ENCODE measurements at regions not wholly inside any gene's neighbourhood (a gene's known extent, or its start where the extent isn't known, plus 50 kb on each side); places are given as distances from the start of the nearest gene placed in this dataset.

DNA sequence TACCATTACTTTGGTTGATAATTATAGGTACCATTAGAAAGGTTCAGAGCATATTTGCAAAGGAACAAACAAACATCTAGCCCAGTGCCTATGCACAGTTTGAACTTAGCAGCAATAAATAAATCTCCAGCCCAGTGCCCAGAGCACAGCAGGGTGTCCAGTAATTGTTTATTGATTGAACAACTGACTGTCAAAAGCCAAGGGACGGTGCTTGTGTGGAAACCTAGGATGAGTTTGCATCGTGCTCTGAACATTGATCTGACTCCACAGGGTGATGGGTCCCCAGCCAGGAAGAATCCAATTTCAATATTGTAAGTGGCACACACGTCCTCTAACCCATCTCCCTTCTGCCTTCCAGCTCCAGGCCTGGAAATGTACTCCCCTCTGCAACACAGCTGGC is 625.5 kb upstream of the C16orf82 start:
- no peaks in the 10 kb centered on the region for H3K9me1 ChIP-seq (ENCODE audit: control insufficient read depth, extremely low read depth, insufficient read depth, low read length)
- H3K4me2 ChIP-seq (ENCODE audit: control insufficient read depth, extremely low read depth, insufficient read depth, low read depth, low read length): no peak overlapping the region
- no peak for FAIRE-seq
- no peaks in the 10 kb centered on the region for H3K27me3 ChIP-seq (ENCODE audit: control insufficient read depth, extremely low read depth, insufficient read depth, low read length)
- no peak overlapping the region for H3K27ac ChIP-seq (ENCODE audit: control insufficient read depth, insufficient read depth, low read length)
- no peak overlapping the region for H2AFZ ChIP-seq (ENCODE audit: control insufficient read depth, low read length)
- no peak overlapping the region for H3K9ac ChIP-seq (ENCODE audit: control insufficient read depth, extremely low read depth, insufficient read depth, low read length)
- dilution Hi-C loops (cut with MboI; ENCODE audit: extremely low pct_ligation_motif_present, low sequenced_read_pairs): no loop called here
- no peaks in the 10 kb centered on the region for H3K79me2 ChIP-seq (ENCODE audit: control insufficient read depth, insufficient read depth, low read length)
- H3K36me3 ChIP-seq (ENCODE audit: control insufficient read depth in 2 of 2, extremely low read depth in 1 of 2, insufficient read depth in 2 of 2, low read length in 2 of 2): no peaks in the 10 kb centered on the region
- no peak for TF ChIP-seq EZH2 (IDR thresholded peaks at IDR 0.05; ENCODE audit: low read length)
- TF ChIP-seq, protein P1, sequence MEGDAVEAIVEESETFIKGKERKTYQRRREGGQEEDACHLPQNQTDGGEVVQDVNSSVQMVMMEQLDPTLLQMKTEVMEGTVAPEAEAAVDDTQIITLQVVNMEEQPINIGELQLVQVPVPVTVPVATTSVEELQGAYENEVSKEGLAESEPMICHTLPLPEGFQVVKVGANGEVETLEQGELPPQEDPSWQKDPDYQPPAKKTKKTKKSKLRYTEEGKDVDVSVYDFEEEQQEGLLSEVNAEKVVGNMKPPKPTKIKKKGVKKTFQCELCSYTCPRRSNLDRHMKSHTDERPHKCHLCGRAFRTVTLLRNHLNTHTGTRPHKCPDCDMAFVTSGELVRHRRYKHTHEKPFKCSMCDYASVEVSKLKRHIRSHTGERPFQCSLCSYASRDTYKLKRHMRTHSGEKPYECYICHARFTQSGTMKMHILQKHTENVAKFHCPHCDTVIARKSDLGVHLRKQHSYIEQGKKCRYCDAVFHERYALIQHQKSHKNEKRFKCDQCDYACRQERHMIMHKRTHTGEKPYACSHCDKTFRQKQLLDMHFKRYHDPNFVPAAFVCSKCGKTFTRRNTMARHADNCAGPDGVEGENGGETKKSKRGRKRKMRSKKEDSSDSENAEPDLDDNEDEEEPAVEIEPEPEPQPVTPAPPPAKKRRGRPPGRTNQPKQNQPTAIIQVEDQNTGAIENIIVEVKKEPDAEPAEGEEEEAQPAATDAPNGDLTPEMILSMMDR (optimal IDR thresholded peaks at IDR 0.05 in 1 of 3, IDR thresholded peaks at IDR 0.05 in 1 of 3, conservative IDR thresholded peaks at IDR 0.05 in 1 of 3; ENCODE audit: extremely low read depth in 1 of 3, insufficient read depth in 2 of 3, low read length in 3 of 3): no peak
- no peaks in the 10 kb centered on the region for H3K9me3 ChIP-seq (ENCODE audit: control insufficient read depth, low read depth, low read length)
- H3K4me3 ChIP-seq (ENCODE audit: control insufficient read depth in 2 of 3, extremely low read depth in 1 of 3, insufficient read depth in 2 of 3, low read depth in 1 of 3, low read length in 3 of 3): no peak overlapping the region
- DNase-seq (ENCODE audit: low read depth, low spot score): no peak
- H3K4me1 ChIP-seq (ENCODE audit: control insufficient read depth, extremely low read depth, insufficient read depth, low read length): no peaks in the 10 kb centered on the region
- H4K20me1 ChIP-seq (ENCODE audit: control insufficient read depth, extremely low read depth, insufficient read depth, low read length): no peaks in the 10 kb centered on the region

DNA sequence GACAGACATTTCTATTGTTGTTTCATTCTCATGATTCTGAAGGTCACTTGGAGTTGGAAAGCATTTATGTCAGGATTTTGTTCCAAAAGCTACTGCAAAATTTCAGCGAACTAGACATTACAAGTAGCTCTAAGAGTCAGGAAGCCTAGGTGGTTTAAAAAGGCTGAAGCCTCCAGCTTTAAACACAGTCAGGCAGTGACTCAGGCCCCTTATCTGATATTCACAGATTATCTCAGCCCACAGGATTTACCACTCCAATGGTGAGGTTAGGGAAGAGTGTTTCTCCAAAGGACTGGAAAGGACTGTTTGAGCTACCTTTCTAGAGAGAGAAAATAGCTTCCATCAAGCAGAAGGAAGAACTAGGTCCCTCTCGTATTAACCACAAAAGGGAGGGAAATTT is 624.4 kb upstream of the C16orf82 start:
- dilution Hi-C loops (cut with MboI; ENCODE audit: extremely low pct_ligation_motif_present, low sequenced_read_pairs): no loop called here
- FAIRE-seq (no peak), DNase-seq (ENCODE audit: low read depth, low spot score) (no peak)
- H3K9me3 ChIP-seq (ENCODE audit: control insufficient read depth, low read depth, low read length): no peaks in the 10 kb centered on the region
- H3K79me2 ChIP-seq (ENCODE audit: control insufficient read depth, insufficient read depth, low read length): no peaks in the 10 kb centered on the region
- no peaks in the 10 kb centered on the region for H3K4me1 ChIP-seq (ENCODE audit: control insufficient read depth, extremely low read depth, insufficient read depth, low read length)
- no peak overlapping the region for H3K4me2 ChIP-seq (ENCODE audit: control insufficient read depth, extremely low read depth, insufficient read depth, low read depth, low read length)
- TF ChIP-seq, protein P1 (optimal IDR thresholded peaks at IDR 0.05 in 1 of 3, IDR thresholded peaks at IDR 0.05 in 1 of 3, conservative IDR thresholded peaks at IDR 0.05 in 1 of 3; ENCODE audit: extremely low read depth in 1 of 3, insufficient read depth in 2 of 3, low read length in 3 of 3): no peak
- TF ChIP-seq EZH2 (IDR thresholded peaks at IDR 0.05; ENCODE audit: low read length): no peak
- no peak overlapping the region for H2AFZ ChIP-seq (ENCODE audit: control insufficient read depth, low read length)
- H4K20me1 ChIP-seq (ENCODE audit: control insufficient read depth, extremely low read depth, insufficient read depth, low read length): no peaks in the 10 kb centered on the region
- H3K4me3 ChIP-seq (ENCODE audit: control insufficient read depth in 2 of 3, extremely low read depth in 1 of 3, insufficient read depth in 2 of 3, low read depth in 1 of 3, low read length in 3 of 3): no peak overlapping the region
- H3K27ac ChIP-seq (ENCODE audit: control insufficient read depth, insufficient read depth, low read length): no peak overlapping the region
- H3K36me3 ChIP-seq (ENCODE audit: control insufficient read depth in 2 of 2, extremely low read depth in 1 of 2, insufficient read depth in 2 of 2, low read length in 2 of 2): no peaks in the 10 kb centered on the region
- no peaks in the 10 kb centered on the region for H3K27me3 ChIP-seq (ENCODE audit: control insufficient read depth, extremely low read depth, insufficient read depth, low read length)
- H3K9me1 ChIP-seq (ENCODE audit: control insufficient read depth, extremely low read depth, insufficient read depth, low read length): no peaks in the 10 kb centered on the region
- no peak overlapping the region for H3K9ac ChIP-seq (ENCODE audit: control insufficient read depth, extremely low read depth, insufficient read depth, low read length)
